HepG2 (cell line): ENCODE measurements at regions not wholly inside any gene's neighbourhood (a gene's known extent, or its start where the extent isn't known, plus 50 kb on each side); places are given as distances from the start of the nearest gene placed in this dataset.

Source experiments
- ATAC-seq: fragments of 200-7000 bp; cut with Tn5 transposase; 3 replicates; pipeline ENCODE4 v1.9.1; 2020; ENCODE audit warnings: mild to moderate bottlenecking, moderate library complexity
- BruUV-seq: library from RNA; stranded (reverse); fragments of 400-500 nt; replicated peaks from 2 replicates; lab custom pipeline; 2021; lab: Mats Ljungman, UMichigan
- CTCF ChIA-PET: fragments of 300-600 bp; formaldehyde crosslinking; extraction: SDS; loops from one replicate; lab custom pipeline; 2021; ENCODE audit warnings: low total read pairs, inconsistent platforms, low intra/inter-chr PET ratio; lab: Yijun Ruan, JAX
- POLR2A ChIA-PET: fragments of 350-600 bp; sonication (Branson Sonifier 250); formaldehyde crosslinking; loops from one replicate; lab custom pipeline; 2020; ENCODE audit warnings: antibody characterized with exemption, inconsistent platforms; lab: Yijun Ruan, JAX
- DNase-seq: peaks from one replicate; pipeline ENCODE4 v3.0.0-alpha.2; 2015; ENCODE audit warnings: low spot score
- FAIRE-seq: peaks from 3 replicates; lab custom pipeline; 2011; peaks lifted over from hg19 to GRCh38; lab: Jason Lieb, UNC
- H2AFZ ChIP-seq: one replicate; pipeline ENCODE4 v1.6.1; 2011; ENCODE audit warnings: low read length, inconsistent platforms
- H3K27ac ChIP-seq: fragments of 300-600 bp; 3 replicates; pipeline ENCODE4 v1.8.0; 2011; ENCODE audit warnings: mixed run types, mild to moderate bottlenecking, mixed read lengths, low read length, inconsistent platforms; ENCODE audit not compliant: insufficient read depth; ENCODE audit errors: extremely low read length
- H3K27me3 ChIP-seq, 2 experiments: fragments of 200-600 bp in 1 of 2; 2 replicates in 1 of 2; 3 replicates in 1 of 2; pipeline versions ENCODE4 v1.6.0 to v1.8.0; 2011; ENCODE audit warnings: low read length in 2 of 2, mild to moderate bottlenecking in 2 of 2, moderate library complexity in 2 of 2, inconsistent platforms in 1 of 2; ENCODE audit not compliant: insufficient read depth in 2 of 2, control insufficient read depth in 1 of 2
- H3K36me3 ChIP-seq, 2 experiments: fragments of 200-600 bp in 1 of 2; replicated peaks in 1 of 2; 2 replicates in 1 of 2; 3 replicates in 1 of 2; pipeline versions ENCODE4 v1.5.1 to v1.8.0; 2011; ENCODE audit warnings: low read length in 2 of 2, inconsistent platforms in 1 of 2; ENCODE audit not compliant: insufficient read depth in 2 of 2, control insufficient read depth in 1 of 2
- H3K4me1 ChIP-seq: 2 replicates; pipeline ENCODE4 v1.5.1; 2012; ENCODE audit warnings: low read length, inconsistent platforms; ENCODE audit not compliant: insufficient read depth
- H3K4me2 ChIP-seq: 2 replicates; pipeline ENCODE4 v1.6.0; 2011; ENCODE audit warnings: low read depth, low read length, inconsistent platforms
- H3K4me3 ChIP-seq, 3 experiments: fragments of 200-600 bp in 1 of 3; sonication (generic), shearing (Covaris generic) in 1 of 3; replicated peaks in 1 of 3; 2 replicates each; pipeline ENCODE4 v1.5.1; 2011 to 2016; ENCODE audit warnings: low read length in 3 of 3, inconsistent platforms in 2 of 3, low read depth in 2 of 3, mild to moderate bottlenecking in 2 of 3, control low read depth in 1 of 3, mixed read lengths in 1 of 3; ENCODE audit not compliant: insufficient read depth in 1 of 3
- H3K79me2 ChIP-seq: one replicate; pipeline ENCODE4 v1.6.1; 2011; ENCODE audit warnings: low read length, inconsistent platforms; ENCODE audit not compliant: insufficient read depth
- H3K9ac ChIP-seq: 2 replicates; pipeline ENCODE4 v1.6.0; 2011; ENCODE audit warnings: mild to moderate bottlenecking, low read depth, low read length, inconsistent platforms; ENCODE audit not compliant: insufficient read depth
- H3K9me3 ChIP-seq: 2 replicates; pipeline ENCODE4 v1.5.1; 2012; ENCODE audit warnings: mild to moderate bottlenecking, low read length
- H4K20me1 ChIP-seq: 2 replicates; pipeline ENCODE4 v1.6.0; 2011; ENCODE audit warnings: inconsistent platforms, mild to moderate bottlenecking, low read length, moderate library complexity; ENCODE audit not compliant: insufficient read depth
- FOXO1 ChIP-seq: sonication (generic); formaldehyde crosslinking; IDR thresholded peaks from 2 replicates; pipeline ENCODE4 v1.4.0; 2020; ENCODE audit warnings: missing genetic modification reagents
- GATAD1 ChIP-seq: IDR thresholded peaks from 2 replicates; pipeline ENCODE4 v1.6.1; 2016; ENCODE audit warnings: missing genetic modification reagents, missing compliant biosample characterization
- LCORL ChIP-seq, 2 experiments: fragments of 450-650 bp in 1 of 2; sonication (generic) in 1 of 2; formaldehyde crosslinking in 1 of 2; IDR thresholded peaks; 2 replicates each; pipeline versions ENCODE4 v1.5.0 to v1.6.1; 2017 to 2020; ENCODE audit warnings: antibody characterized with exemption in 1 of 2, missing genetic modification reagents in 1 of 2
- PPARG ChIP-seq: conservative IDR thresholded peaks from 2 replicates; pipeline ENCODE4 v1.6.1; 2016; ENCODE audit warnings: missing biosample characterization, missing genetic modification reagents
- RAD21 ChIP-seq: fragments of 450-650 bp; formaldehyde crosslinking; IDR thresholded peaks from 2 replicates; pipeline ENCODE4 v1.5.0; 2020; ENCODE audit warnings: mild to moderate bottlenecking
- RXRB ChIP-seq: IDR thresholded peaks from 2 replicates; pipeline ENCODE4 v1.6.1; 2016; ENCODE audit warnings: borderline replicate concordance, missing genetic modification reagents, missing compliant biosample characterization
- SMC3 ChIP-seq: IDR thresholded peaks from 2 replicates; pipeline ENCODE4 v1.6.1; 2011; ENCODE audit warnings: low read length, improper control_type of control experiment
- TEAD3 ChIP-seq: optimal IDR thresholded peaks from 2 replicates; pipeline ENCODE3; 2016; ENCODE audit warnings: borderline replicate concordance
- YY1 ChIP-seq: IDR thresholded peaks from 2 replicates; pipeline ENCODE4 v1.6.1; 2011; ENCODE audit warnings: low read length, low read depth, moderate library complexity, mild to moderate bottlenecking; ENCODE audit not compliant: insufficient read depth, insufficient replicate concordance
- ZNF235 ChIP-seq: sonication (generic); formaldehyde crosslinking; IDR thresholded peaks from 2 replicates; pipeline ENCODE4 v1.8.1; 2023; ENCODE audit warnings: mild to moderate bottlenecking, missing genetic modification reagents, borderline replicate concordance
- ZNF281 ChIP-seq: sonication (generic); formaldehyde crosslinking; IDR thresholded peaks from 2 replicates; pipeline ENCODE4 v1.4.0; 2020; ENCODE audit warnings: missing genetic modification reagents, borderline replicate concordance
- ZNF326 ChIP-seq: sonication (generic); formaldehyde crosslinking; IDR thresholded peaks from 2 replicates; pipeline ENCODE4 v1.4.0; 2020; ENCODE audit warnings: missing genetic modification reagents, borderline replicate concordance
- WGBS: methylation state at CpG from one replicate; pipeline ENCODE4 v1.1.6; 2017; ENCODE audit warnings: low lambda C conversion rate; 5-methylcytosine and 5-hydroxymethylcytosine counted together
- in situ Hi-C: cut with HindIII; loops from 2 replicates; pipeline ENCODE4 v1.10.0; 2017; ENCODE audit warnings: low pct_unique_long_range_greater_than_20kb; ENCODE audit not compliant: extremely low pct_ligation_motif_present
- intact Hi-C: fragments of 100-400 bp; cut with micrococcal nuclease; formaldehyde crosslinking; loops from one replicate; pipeline ENCODE4 v1.10.0; 2022; ENCODE audit not compliant: unreplicated experiment
- TF ChIP-seq, protein P1 (sequence below): IDR thresholded peaks from 2 replicates; pipeline ENCODE4 v1.6.1; 2016; ENCODE audit warnings: low read depth
- TF ChIP-seq, protein P2 (sequence below): sonication (generic); formaldehyde crosslinking; IDR thresholded peaks from 2 replicates; pipeline ENCODE4 v1.4.0; 2020; ENCODE audit warnings: mild to moderate bottlenecking, low read depth, missing genetic modification reagents

GRCh38 chr2:177332992-177333388, 59.6 kb upstream of the AGPS start (continued):
- no peak for TF ChIP-seq ZNF235
- TF ChIP-seq ZNF281 (CRISPR knock-in tag): no peak
- TF ChIP-seq PPARG (CRISPR knock-in tag): no peak

DNA sequence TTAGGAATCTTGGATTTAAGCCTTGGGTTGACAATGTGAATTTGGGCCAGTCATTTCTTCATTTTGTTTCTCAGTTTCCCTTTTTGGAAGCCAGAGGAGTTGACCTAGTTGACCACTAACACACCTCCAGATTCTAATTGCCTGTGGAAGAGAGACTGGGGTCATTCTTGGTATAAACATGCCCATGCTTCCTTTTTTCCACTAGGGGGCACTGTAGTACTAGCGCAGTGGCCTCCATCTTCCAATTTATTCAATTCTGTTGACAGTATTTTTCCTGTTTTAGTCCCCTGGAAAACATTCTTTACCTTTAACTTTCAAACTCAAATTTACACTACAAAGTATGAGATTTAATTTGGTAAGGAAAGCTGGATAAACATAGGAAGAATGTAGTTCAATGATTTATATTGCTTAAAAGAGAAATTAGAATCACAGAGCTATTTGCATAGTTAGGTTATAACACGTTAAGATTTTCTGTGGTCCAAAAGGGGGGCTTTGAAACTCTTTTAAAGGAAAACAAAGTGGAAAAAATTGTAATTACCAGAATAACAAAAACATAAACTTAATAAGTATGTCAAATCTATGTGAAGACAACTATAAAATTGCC, 57.5 kb upstream of the AGPS start:
- Histone ChIP-seq H3K79me2 (no peaks in the 10 kb centered on the region), H3K4me3 (no peak overlapping the region), H3K9me3 (no peaks in the 10 kb centered on the region), H2AFZ (no peak overlapping the region), H3K9ac (no peak overlapping the region), H3K36me3 (peaks cover 4 to 14% of the 10 kb centered on the region in 2 experiments; a peak in 1 of 5 replicates), H3K27ac (no peak overlapping the region), H3K4me1 (peaks cover 26% of the 10 kb centered on the region), H3K4me2 (no peak overlapping the region), H3K27me3 (no peaks in the 10 kb centered on the region), H4K20me1 (no peaks in the 10 kb centered on the region)
- BruUV-seq: no TSS peak
- in situ Hi-C loops (loop anchor here (5.0 to 10.0 kb wide), 5 partner anchors 73 to 387 kb away; partner anchors contain the start of gene NFE2L2), intact Hi-C loops (loop anchor here (1.0 to 10.0 kb wide), 5 partner anchors 81 to 423 kb away; no protein-coding TSS in a partner anchor)
- POLR2A ChIA-PET: no interaction called here
- WGBS: 51% methylated on average over 2 of the region's 2 CpGs
- CTCF ChIA-PET: interaction anchor here (0.9 to 5.3 kb wide), 8 partner anchors 70 to 390 kb away, joined by 3 to 95 read pairs (median 4); no protein-coding TSS in a partner anchor
- ATAC-seq: peak; percentile 72
- FAIRE-seq: peak; percentile 66
- DNase-seq: peak; percentile 72
- TF ChIP-seq YY1 (peak; percentile 47), ZNF326 (CRISPR knock-in tag) (no peak), LCORL (IDR thresholded peaks at IDR 0.05) (no peak), LCORL (CRISPR knock-in tag; IDR thresholded peaks at IDR 0.05) (0 out of 2 replicates have a peak, but pooled peaks have one; percentile 40), GATAD1 (0 out of 2 replicates have a peak, but pooled peaks have one; percentile 34), RAD21 (peak; percentile 94), FOXO1 (CRISPR knock-in tag) (peak; percentile 48; the same call in 1 of the 2 replicates), SMC3 (peak; percentile 99), RXRB (peak; percentile 49; the same call in 1 of the 2 replicates), TEAD3 (peak; percentile 72)
- TF ChIP-seq, protein P1, sequence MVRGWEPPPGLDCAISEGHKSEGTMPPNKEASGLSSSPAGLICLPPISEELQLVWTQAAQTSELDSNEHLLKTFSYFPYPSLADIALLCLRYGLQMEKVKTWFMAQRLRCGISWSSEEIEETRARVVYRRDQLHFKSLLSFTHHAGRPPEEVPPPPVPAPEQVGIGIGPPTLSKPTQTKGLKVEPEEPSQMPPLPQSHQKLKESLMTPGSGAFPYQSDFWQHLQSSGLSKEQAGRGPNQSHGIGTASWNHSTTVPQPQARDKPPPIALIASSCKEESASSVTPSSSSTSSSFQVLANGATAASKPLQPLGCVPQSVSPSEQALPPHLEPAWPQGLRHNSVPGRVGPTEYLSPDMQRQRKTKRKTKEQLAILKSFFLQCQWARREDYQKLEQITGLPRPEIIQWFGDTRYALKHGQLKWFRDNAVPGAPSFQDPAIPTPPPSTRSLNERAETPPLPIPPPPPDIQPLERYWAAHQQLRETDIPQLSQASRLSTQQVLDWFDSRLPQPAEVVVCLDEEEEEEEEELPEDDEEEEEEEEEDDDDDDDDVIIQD (CRISPR knock-in tag): peak; percentile 43; the same call in 1 of the 2 replicates
- TF ChIP-seq, protein P2, sequence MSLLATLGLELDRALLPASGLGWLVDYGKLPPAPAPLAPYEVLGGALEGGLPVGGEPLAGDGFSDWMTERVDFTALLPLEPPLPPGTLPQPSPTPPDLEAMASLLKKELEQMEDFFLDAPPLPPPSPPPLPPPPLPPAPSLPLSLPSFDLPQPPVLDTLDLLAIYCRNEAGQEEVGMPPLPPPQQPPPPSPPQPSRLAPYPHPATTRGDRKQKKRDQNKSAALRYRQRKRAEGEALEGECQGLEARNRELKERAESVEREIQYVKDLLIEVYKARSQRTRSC (CRISPR knock-in tag): no peak
